ENCODE measurements at regions not wholly inside any gene's neighbourhood (a gene's known extent, or its start where the extent isn't known, plus 50 kb on each side); places are given as distances from the start of the nearest gene placed in this dataset.

DNA sequence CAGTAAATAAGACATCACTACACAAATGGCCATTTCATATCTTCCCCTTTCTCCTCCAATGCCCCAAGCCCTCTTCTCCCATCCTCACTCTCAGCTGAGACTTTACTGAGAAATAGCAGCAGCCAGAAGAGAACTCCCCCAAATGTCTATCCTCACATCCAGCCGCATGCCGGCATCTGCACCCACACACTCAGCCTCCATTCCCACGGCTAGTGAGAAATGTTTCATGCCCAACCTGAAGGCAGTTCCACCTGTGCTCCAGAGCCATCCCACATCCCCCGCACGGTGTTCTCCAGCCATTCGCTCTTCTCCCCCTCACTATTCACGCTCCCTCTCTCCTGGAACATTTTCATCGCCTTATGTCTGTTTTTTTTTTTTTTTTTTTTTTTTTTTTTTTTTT is 208.7 kb upstream of the DIO3 start:
- H3K27ac ChIP-seq (ENCODE audit: low read depth): no peak overlapping the region
- TF ChIP-seq, protein P1, sequence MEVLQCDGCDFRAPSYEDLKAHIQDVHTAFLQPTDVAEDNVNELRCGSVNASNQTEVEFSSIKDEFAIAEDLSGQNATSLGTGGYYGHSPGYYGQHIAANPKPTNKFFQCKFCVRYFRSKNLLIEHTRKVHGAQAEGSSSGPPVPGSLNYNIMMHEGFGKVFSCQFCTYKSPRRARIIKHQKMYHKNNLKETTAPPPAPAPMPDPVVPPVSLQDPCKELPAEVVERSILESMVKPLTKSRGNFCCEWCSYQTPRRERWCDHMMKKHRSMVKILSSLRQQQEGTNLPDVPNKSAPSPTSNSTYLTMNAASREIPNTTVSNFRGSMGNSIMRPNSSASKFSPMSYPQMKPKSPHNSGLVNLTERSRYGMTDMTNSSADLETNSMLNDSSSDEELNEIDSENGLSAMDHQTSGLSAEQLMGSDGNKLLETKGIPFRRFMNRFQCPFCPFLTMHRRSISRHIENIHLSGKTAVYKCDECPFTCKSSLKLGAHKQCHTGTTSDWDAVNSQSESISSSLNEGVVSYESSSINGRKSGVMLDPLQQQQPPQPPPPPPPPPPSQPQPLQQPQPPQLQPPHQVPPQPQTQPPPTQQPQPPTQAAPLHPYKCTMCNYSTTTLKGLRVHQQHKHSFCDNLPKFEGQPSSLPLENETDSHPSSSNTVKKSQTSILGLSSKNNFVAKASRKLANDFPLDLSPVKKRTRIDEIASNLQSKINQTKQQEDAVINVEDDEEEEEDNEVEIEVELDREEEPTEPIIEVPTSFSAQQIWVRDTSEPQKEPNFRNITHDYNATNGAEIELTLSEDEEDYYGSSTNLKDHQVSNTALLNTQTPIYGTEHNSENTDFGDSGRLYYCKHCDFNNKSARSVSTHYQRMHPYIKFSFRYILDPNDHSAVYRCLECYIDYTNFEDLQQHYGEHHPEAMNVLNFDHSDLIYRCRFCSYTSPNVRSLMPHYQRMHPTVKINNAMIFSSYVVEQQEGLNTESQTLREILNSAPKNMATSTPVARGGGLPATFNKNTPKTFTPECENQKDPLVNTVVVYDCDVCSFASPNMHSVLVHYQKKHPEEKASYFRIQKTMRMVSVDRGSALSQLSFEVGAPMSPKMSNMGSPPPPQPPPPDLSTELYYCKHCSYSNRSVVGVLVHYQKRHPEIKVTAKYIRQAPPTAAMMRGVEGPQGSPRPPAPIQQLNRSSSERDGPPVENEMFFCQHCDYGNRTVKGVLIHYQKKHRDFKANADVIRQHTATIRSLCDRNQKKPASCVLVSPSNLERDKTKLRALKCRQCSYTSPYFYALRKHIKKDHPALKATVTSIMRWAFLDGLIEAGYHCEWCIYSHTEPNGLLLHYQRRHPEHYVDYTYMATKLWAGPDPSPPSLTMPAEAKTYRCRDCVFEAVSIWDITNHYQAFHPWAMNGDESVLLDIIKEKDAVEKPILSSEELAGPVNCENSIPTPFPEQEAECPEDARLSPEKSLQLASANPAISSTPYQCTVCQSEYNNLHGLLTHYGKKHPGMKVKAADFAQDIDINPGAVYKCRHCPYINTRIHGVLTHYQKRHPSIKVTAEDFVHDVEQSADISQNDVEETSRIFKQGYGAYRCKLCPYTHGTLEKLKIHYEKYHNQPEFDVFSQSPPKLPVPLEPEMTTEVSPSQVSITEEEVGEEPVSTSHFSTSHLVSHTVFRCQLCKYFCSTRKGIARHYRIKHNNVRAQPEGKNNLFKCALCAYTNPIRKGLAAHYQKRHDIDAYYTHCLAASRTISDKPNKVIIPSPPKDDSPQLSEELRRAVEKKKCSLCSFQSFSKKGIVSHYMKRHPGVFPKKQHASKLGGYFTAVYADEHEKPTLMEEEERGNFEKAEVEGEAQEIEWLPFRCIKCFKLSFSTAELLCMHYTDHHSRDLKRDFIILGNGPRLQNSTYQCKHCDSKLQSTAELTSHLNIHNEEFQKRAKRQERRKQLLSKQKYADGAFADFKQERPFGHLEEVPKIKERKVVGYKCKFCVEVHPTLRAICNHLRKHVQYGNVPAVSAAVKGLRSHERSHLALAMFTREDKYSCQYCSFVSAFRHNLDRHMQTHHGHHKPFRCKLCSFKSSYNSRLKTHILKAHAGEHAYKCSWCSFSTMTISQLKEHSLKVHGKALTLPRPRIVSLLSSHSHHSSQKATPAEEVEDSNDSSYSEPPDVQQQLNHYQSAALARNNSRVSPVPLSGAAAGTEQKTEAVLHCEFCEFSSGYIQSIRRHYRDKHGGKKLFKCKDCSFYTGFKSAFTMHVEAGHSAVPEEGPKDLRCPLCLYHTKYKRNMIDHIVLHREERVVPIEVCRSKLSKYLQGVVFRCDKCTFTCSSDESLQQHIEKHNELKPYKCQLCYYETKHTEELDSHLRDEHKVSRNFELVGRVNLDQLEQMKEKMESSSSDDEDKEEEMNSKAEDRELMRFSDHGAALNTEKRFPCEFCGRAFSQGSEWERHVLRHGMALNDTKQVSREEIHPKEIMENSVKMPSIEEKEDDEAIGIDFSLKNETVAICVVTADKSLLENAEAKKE (CRISPR knock-in tag; IDR thresholded peaks at IDR 0.05): no peak
- TF ChIP-seq STAT1 (IDR thresholded peaks at IDR 0.05; ENCODE audit: unreplicated experiment): no peak
- no peak for TF ChIP-seq EZH2phosphoT487 (IDR thresholded peaks at IDR 0.05; ENCODE audit: unreplicated experiment)
- TF ChIP-seq ZNF114 (CRISPR knock-in tag; IDR thresholded peaks at IDR 0.05): no peak
- TF ChIP-seq EZH2 (IDR thresholded peaks at IDR 0.05; ENCODE audit: low read depth, unreplicated experiment): no peak
- TF ChIP-seq, protein P2, sequence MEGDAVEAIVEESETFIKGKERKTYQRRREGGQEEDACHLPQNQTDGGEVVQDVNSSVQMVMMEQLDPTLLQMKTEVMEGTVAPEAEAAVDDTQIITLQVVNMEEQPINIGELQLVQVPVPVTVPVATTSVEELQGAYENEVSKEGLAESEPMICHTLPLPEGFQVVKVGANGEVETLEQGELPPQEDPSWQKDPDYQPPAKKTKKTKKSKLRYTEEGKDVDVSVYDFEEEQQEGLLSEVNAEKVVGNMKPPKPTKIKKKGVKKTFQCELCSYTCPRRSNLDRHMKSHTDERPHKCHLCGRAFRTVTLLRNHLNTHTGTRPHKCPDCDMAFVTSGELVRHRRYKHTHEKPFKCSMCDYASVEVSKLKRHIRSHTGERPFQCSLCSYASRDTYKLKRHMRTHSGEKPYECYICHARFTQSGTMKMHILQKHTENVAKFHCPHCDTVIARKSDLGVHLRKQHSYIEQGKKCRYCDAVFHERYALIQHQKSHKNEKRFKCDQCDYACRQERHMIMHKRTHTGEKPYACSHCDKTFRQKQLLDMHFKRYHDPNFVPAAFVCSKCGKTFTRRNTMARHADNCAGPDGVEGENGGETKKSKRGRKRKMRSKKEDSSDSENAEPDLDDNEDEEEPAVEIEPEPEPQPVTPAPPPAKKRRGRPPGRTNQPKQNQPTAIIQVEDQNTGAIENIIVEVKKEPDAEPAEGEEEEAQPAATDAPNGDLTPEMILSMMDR (conservative IDR thresholded peaks at IDR 0.05; ENCODE audit: low read depth in 2 of 2): no peak
- TF ChIP-seq JUNB (IDR thresholded peaks at IDR 0.05; ENCODE audit: unreplicated experiment): no peak
- TF ChIP-seq ETS1 (IDR thresholded peaks at IDR 0.05): no peak
- no peak for TF ChIP-seq POLR2AphosphoS5 (IDR thresholded peaks at IDR 0.05; ENCODE audit: low read depth)
- no peak for TF ChIP-seq CREB1 (CRISPR knock-in tag; IDR thresholded peaks at IDR 0.05; ENCODE audit: low read depth)
- TF ChIP-seq, protein P3, sequence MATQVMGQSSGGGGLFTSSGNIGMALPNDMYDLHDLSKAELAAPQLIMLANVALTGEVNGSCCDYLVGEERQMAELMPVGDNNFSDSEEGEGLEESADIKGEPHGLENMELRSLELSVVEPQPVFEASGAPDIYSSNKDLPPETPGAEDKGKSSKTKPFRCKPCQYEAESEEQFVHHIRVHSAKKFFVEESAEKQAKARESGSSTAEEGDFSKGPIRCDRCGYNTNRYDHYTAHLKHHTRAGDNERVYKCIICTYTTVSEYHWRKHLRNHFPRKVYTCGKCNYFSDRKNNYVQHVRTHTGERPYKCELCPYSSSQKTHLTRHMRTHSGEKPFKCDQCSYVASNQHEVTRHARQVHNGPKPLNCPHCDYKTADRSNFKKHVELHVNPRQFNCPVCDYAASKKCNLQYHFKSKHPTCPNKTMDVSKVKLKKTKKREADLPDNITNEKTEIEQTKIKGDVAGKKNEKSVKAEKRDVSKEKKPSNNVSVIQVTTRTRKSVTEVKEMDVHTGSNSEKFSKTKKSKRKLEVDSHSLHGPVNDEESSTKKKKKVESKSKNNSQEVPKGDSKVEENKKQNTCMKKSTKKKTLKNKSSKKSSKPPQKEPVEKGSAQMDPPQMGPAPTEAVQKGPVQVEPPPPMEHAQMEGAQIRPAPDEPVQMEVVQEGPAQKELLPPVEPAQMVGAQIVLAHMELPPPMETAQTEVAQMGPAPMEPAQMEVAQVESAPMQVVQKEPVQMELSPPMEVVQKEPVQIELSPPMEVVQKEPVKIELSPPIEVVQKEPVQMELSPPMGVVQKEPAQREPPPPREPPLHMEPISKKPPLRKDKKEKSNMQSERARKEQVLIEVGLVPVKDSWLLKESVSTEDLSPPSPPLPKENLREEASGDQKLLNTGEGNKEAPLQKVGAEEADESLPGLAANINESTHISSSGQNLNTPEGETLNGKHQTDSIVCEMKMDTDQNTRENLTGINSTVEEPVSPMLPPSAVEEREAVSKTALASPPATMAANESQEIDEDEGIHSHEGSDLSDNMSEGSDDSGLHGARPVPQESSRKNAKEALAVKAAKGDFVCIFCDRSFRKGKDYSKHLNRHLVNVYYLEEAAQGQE (IDR thresholded peaks at IDR 0.05; ENCODE audit: unreplicated experiment): no peak
- TF ChIP-seq NANOG (IDR thresholded peaks at IDR 0.05; ENCODE audit: borderline replicate concordance): no peak
- TF ChIP-seq ZNF331 (CRISPR knock-in tag; IDR thresholded peaks at IDR 0.05; ENCODE audit: low read depth): no peak
- no peaks in the 10 kb centered on the region for H3K27me3 ChIP-seq (ENCODE audit: insufficient read depth)
- H3K9me2 ChIP-seq (ENCODE audit: insufficient read depth): 0 out of 2 replicates have a peak, but pooled peaks cover 3% of the 10 kb centered on the region
- ATAC-seq (no peak), DNase-seq (ENCODE audit: low spot score) (no peak)
- Mint-ChIP-seq H3K4me3 (no peak overlapping the region), H3K36me3 (ENCODE audit: low read depth) (peaks cover 11% of the 10 kb centered on the region; the same call in 2 of the 3 replicates), H3K27me3 (ENCODE audit: insufficient read depth, low read depth, poor library complexity) (peaks cover 5% of the 10 kb centered on the region), H3K27ac (no peak overlapping the region), H3K9me3 (peaks cover 61% of the 10 kb centered on the region), H3K4me1 (peaks cover 9% of the 10 kb centered on the region)
- no peak overlapping the region for H2AFZ ChIP-seq
- H3K4me1 ChIP-seq (ENCODE audit: insufficient read depth): no peaks in the 10 kb centered on the region
- no peaks in the 10 kb centered on the region for H3F3A ChIP-seq (replicated peaks; ENCODE audit: low read depth)
- no peak overlapping the region for H3K4me3 ChIP-seq
- no peaks in the 10 kb centered on the region for H4K20me1 ChIP-seq (replicated peaks; ENCODE audit: insufficient read depth)
- no peak overlapping the region for H3K4me2 ChIP-seq
- H3K36me3 ChIP-seq (ENCODE audit: insufficient read depth): no peaks in the 10 kb centered on the region
- H3K79me2 ChIP-seq (replicated peaks; ENCODE audit: insufficient read depth): no peaks in the 10 kb centered on the region
